GM23248 (cell line): ENCODE measurements at regions not wholly inside any gene's neighbourhood (a gene's known extent, or its start where the extent isn't known, plus 50 kb on each side); places are given as distances from the start of the nearest gene placed in this dataset.

Experiments
- EZH2 ChIP-seq: fragments of 200-600 bp; sonication (generic); IDR thresholded peaks from 2 replicates; pipeline ENCODE4 v1.6.1; 2018; ENCODE audit warnings: antibody characterized with exemption, mild to moderate bottlenecking; ENCODE audit not compliant: insufficient read depth, poor library complexity, severe bottlenecking
- EZH2phosphoT487 ChIP-seq: fragments of 200-600 bp; sonication (generic); IDR thresholded peaks from 2 replicates; pipeline ENCODE4 v1.6.1; 2018; ENCODE audit warnings: antibody characterized with exemption, moderate library complexity, mild to moderate bottlenecking, low read depth; ENCODE audit not compliant: insufficient read depth

- TF ChIP-seq EZH2, result no peak
- no peak for TF ChIP-seq EZH2phosphoT487
Observed at GRCh38 chr1:5244631-5245285, 590.3 kb downstream of the AJAP1 start.
